Kidney epithelial cell (primary cell): ENCODE measurements at regions not wholly inside any gene's neighbourhood (a gene's known extent, or its start where the extent isn't known, plus 50 kb on each side); places are given as distances from the start of the nearest gene placed in this dataset.

Experiments
- DNase-seq: peaks from one replicate; pipeline ENCODE4 v3.0.0-alpha.2; 2010; ENCODE audit warnings: low read depth
- H3K27me3 ChIP-seq: 2 replicates; pipeline ENCODE4 v1.6.0; 2011; ENCODE audit warnings: low read length; ENCODE audit not compliant: control insufficient read depth, insufficient read depth
- H3K36me3 ChIP-seq: 2 replicates; pipeline ENCODE4 v1.5.1; 2011; ENCODE audit warnings: low read length; ENCODE audit not compliant: control insufficient read depth, insufficient read depth
- H3K4me3 ChIP-seq: 2 replicates; pipeline ENCODE4 v1.5.1; 2011; ENCODE audit warnings: low read depth, mild to moderate bottlenecking, control low read depth, low read length
- TF ChIP-seq, protein P1 (sequence below): IDR thresholded peaks from 2 replicates; pipeline ENCODE4 v1.5.1; 2011; ENCODE audit warnings: mild to moderate bottlenecking, moderate library complexity, low read length, control low read depth, inconsistent platforms; ENCODE audit not compliant: insufficient read depth, poor library complexity, severe bottlenecking

GRCh38 chr1:239805851-239806772 lies 285.6 kb upstream of the FMN2 start:
- no peak for DNase-seq
- no peak overlapping the region for H3K4me3 ChIP-seq
- TF ChIP-seq, protein P1, sequence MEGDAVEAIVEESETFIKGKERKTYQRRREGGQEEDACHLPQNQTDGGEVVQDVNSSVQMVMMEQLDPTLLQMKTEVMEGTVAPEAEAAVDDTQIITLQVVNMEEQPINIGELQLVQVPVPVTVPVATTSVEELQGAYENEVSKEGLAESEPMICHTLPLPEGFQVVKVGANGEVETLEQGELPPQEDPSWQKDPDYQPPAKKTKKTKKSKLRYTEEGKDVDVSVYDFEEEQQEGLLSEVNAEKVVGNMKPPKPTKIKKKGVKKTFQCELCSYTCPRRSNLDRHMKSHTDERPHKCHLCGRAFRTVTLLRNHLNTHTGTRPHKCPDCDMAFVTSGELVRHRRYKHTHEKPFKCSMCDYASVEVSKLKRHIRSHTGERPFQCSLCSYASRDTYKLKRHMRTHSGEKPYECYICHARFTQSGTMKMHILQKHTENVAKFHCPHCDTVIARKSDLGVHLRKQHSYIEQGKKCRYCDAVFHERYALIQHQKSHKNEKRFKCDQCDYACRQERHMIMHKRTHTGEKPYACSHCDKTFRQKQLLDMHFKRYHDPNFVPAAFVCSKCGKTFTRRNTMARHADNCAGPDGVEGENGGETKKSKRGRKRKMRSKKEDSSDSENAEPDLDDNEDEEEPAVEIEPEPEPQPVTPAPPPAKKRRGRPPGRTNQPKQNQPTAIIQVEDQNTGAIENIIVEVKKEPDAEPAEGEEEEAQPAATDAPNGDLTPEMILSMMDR: no peak
- no peaks in the 10 kb centered on the region for H3K36me3 ChIP-seq
- no peaks in the 10 kb centered on the region for H3K27me3 ChIP-seq

DNA sequence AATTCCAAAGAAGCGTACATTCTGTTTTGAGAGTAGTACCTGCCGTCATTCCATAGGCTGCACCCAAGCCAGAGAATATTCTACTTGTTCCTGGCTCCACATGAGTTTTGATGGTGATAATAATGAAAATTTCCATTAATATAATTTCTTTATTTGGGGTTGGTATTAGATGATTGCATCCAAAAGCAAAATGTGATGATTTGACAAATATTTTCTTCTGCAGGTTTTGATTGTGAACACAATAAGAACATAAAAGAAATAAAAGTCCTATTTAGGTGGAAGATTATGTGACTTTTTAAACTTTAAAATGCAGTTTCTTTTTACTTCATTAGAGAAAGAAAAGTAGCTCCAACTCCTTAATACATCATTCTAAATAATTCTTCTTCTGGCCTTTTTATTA lies 284.8 kb upstream of the FMN2 start:
- no peak for DNase-seq
- H3K4me3 ChIP-seq: no peak overlapping the region
- TF ChIP-seq, protein P1: no peak
- H3K27me3 ChIP-seq: no peaks in the 10 kb centered on the region
- H3K36me3 ChIP-seq: no peaks in the 10 kb centered on the region

DNA sequence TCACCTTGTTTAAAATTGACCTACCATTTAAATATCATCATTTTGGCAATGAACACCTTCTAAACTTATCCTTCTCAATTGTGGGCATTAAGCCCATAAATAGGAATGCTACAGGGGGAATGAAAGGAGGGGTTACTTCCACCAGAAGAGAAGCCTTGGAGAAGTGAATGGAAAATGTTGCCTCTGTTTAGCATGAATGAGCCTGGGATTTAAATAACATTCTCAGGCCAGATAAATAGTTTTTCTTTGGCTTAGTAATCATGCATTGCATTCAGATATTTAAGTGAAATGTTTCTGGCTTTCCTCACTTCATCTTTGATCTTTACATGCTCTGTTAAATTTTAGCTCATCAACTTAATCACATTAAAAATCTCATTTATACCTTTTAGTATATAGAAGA lies 284.3 kb upstream of the FMN2 start:
- TF ChIP-seq, protein P1: no peak
- Histone ChIP-seq H3K36me3 (no peaks in the 10 kb centered on the region), H3K4me3 (no peak overlapping the region), H3K27me3 (no peaks in the 10 kb centered on the region)
- no peak for DNase-seq

- TF ChIP-seq, protein P1: no peak
- Histone ChIP-seq H3K27me3 (no peaks in the 10 kb centered on the region), H3K36me3 (no peaks in the 10 kb centered on the region), H3K4me3 (no peak overlapping the region)
- no peak for DNase-seq
Measured at GRCh38 chr1:239810061-239810481, 281.6 kb upstream of the FMN2 start.

DNA sequence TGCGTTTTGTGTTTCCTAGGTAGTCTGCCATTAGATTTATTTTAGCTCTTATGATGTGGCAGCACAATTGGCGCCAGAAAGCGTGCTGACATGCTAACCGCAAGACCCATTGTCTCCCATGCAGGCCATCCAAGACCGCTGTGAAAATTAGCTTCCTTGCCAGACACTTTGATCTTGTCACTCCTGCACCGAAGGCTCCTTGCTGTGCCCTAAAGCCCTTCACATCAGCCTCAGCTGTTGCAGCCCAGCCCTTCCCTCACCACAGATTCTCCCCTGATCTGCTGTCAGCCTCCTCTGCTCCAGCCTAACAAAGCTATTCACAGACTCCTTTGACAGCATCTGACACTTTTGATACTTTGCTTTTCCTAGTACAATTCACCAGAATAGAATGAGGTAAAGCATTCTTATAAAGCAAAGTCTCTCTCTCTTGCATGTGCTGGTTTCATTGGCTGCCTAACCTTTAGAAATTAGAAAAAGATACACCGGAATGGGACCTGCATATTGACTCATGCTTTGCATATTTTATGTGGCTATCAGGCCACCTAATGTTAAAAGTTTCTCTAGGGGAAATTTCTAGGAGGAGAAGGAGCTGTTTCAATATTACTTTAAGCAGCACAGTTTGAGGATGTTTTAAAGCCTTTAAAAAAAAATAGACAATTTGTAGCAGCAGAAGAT lies 280.3 kb upstream of the FMN2 start:
- Histone ChIP-seq H3K4me3 (no peak overlapping the region), H3K36me3 (no peaks in the 10 kb centered on the region), H3K27me3 (no peaks in the 10 kb centered on the region)
- TF ChIP-seq, protein P1: no peak
- DNase-seq: no peak
